ENCODE measurements at regions not wholly inside any gene's neighbourhood (a gene's known extent, or its start where the extent isn't known, plus 50 kb on each side); places are given as distances from the start of the nearest gene placed in this dataset.

DNA sequence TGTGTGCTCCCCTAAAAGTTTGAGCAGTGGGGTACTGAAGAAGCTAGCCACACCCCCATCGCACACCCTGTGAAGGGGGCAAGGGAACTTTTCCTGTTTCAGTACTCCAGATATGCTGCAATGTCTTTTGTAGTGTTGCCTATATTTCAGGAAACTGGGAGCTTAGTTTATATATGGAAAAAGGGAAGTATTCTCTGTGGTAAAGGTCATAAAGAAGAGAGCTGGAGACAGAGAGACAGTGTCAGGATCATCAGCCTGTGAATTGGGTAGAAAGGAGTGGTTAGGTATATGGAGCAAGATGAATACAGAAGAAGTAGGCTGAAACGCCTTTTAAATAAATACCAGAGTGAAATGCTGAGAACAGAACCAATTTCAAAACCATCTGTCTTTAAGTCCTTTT lies 82.2 kb upstream of the C9orf72 start:
- H3K27ac Mint-ChIP-seq, result no peak overlapping the region
- no peak overlapping the region for H3K4me3 Mint-ChIP-seq
- ATAC-seq, result no peak
- DNase-seq, result no peak
- no peaks in the 10 kb centered on the region for H3K27me3 Mint-ChIP-seq
- POLR2A ChIA-PET, result no interaction called here
- no peaks in the 10 kb centered on the region for H3K4me1 Mint-ChIP-seq
- no peaks in the 10 kb centered on the region for H3K36me3 Mint-ChIP-seq
- no peaks in the 10 kb centered on the region for H3K9me3 Mint-ChIP-seq

DNA sequence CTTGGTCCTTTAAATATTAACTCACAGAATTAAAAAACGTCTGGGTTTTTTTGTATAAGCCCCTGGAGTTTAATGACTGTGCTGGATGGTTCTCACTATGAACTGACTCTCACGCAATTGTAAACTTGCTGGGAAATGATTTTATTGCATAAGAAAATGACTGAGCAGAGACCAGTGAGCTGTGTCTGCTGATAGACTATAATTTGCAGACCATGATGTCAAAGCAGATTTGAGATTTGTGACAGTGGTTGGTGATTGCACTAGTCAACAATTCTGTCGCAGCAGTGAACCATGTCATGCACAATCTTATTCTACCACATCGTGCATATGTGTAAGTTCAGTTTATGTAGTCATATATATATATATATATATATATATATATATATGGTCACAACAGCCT lies 85.7 kb upstream of the C9orf72 start:
- Mint-ChIP-seq H3K27me3 (peaks cover 2 to 3% (median 2%) of the 10 kb centered on the region in 5 donors), H3K4me3 (no peak overlapping the region), H3K4me1 (no peaks in the 10 kb centered on the region), H3K36me3 (no peaks in the 10 kb centered on the region), H3K9me3 (no peaks in the 10 kb centered on the region), H3K27ac (no peak overlapping the region)
- DNase-seq (no peak), ATAC-seq (no peak)
- POLR2A ChIA-PET, result no interaction called here

DNA sequence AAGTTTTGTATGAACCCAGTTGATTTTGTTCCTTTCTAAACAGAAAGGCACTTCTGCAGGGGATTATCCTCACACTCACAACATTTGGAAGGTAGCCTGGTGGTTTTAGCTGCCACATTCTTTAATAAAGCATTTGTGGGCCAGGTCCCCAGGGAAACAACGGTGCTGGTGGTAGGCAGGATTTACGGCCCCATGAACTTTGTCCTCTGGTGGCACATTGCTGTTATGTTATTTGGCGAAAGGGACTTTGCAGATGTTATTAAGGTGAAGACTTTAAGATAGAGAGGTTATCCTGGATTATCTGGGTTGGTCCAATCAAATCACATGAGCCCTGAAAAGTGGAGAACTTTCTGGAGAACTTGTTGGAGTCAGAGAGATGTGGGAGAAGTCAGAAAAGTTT lies 86.3 kb upstream of the C9orf72 start:
- Mint-ChIP-seq H3K9me3 (no peaks in the 10 kb centered on the region), H3K4me3 (no peak overlapping the region), H3K27ac (no peak overlapping the region), H3K27me3 (peaks cover 2 to 8% (median 2%) of the 10 kb centered on the region in 5 donors), H3K4me1 (no peaks in the 10 kb centered on the region), H3K36me3 (no peaks in the 10 kb centered on the region)
- ATAC-seq (no peak), DNase-seq (no peak)
- POLR2A ChIA-PET, result no interaction called here

DNA sequence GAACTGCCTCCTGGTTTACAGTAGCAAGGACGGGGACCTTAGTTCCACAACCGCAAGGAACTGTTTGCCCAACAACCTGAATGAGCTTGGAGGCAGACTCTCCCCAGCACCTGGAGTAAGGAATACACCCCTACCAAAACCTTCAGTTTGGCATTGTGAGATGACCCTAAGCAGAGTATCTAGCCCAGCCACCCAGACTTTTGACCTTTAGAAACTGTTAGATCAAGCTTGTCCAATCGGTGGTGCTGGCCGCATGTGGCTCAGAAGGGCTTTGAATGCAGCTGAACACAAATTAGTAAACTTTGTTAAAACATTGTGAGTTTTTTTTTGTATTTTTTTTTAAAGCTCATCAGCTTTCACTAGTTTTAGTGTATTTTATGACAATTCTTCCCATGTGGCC lies 86.9 kb upstream of the C9orf72 start:
- ATAC-seq (no peak), DNase-seq (no peak)
- Mint-ChIP-seq H3K27ac (no peak overlapping the region), H3K36me3 (no peaks in the 10 kb centered on the region), H3K4me3 (no peak overlapping the region), H3K9me3 (no peaks in the 10 kb centered on the region), H3K4me1 (no peaks in the 10 kb centered on the region), H3K27me3 (peaks cover 2 to 14% (median 2%) of the 10 kb centered on the region in 5 donors)
- POLR2A ChIA-PET, result no interaction called here

DNA sequence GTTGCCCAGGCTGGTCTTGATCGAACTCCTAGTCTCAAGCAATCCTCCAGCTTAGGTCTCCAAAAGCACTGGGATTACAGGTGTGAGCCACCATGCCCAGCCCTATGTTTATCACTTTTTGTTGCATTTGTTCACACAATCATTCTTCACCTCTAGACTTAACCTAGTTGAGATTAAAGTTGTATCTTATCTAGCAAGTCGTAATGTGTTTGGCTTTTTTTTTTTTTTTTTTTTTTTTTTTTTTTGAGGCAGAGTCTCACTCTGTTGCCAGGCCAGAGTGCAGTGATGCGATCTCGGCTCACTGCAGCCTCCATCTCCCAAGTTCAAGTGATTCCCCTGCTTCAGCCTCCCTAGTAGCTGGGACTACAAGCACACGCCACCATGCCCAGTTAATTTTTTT lies 90.2 kb upstream of the C9orf72 start:
- POLR2A ChIA-PET, result no interaction called here
- DNase-seq (no peak), ATAC-seq (no peak)
- H3K9me3 Mint-ChIP-seq, result no peaks in the 10 kb centered on the region
- no peak overlapping the region for H3K4me3 Mint-ChIP-seq
- H3K36me3 Mint-ChIP-seq, result no peaks in the 10 kb centered on the region
- no peak overlapping the region for H3K27ac Mint-ChIP-seq
- peaks cover 2 to 20% (median 6%) of the 10 kb centered on the region in 5 donors for H3K27me3 Mint-ChIP-seq
- H3K4me1 Mint-ChIP-seq, result no peaks in the 10 kb centered on the region

DNA sequence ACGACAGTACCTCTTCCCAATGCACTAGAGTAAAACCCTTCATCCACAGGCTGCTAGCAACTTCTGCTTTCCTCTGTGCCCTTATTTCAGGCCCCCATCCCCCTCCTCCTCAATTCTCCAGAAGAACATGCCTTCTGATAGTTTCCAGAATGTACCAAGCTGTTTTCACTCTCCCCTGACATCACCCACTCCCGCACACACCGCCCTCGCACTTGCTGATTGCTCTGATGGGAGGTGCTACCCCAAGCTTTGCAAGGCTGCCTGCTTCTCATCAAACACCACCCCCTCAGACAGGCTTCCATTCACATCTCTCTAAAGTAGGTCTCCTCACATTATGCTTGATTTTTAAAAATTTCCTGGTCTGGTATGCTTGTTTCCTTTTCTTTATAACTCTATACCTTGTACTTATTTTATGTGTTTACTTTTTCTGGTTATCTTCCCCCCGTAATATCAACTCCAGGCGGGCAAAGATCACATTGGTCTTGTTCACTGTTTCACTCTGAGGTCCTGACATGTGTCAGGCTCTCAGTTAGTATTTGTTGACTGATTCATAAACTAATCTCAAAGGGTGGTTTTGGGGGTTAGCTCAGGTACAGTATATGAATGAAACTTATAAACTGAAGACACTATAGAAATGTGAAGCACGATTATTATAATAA lies 91.0 kb upstream of the C9orf72 start:
- no peak overlapping the region for H3K4me3 Mint-ChIP-seq
- H3K4me1 Mint-ChIP-seq, result no peaks in the 10 kb centered on the region
- ATAC-seq (no peak), DNase-seq (no peak)
- H3K27ac Mint-ChIP-seq, result no peak overlapping the region
- H3K27me3 Mint-ChIP-seq, result peaks cover 2 to 20% (median 6%) of the 10 kb centered on the region in 5 donors
- no peaks in the 10 kb centered on the region for H3K9me3 Mint-ChIP-seq
- POLR2A ChIA-PET, result no interaction called here
- no peaks in the 10 kb centered on the region for H3K36me3 Mint-ChIP-seq

DNA sequence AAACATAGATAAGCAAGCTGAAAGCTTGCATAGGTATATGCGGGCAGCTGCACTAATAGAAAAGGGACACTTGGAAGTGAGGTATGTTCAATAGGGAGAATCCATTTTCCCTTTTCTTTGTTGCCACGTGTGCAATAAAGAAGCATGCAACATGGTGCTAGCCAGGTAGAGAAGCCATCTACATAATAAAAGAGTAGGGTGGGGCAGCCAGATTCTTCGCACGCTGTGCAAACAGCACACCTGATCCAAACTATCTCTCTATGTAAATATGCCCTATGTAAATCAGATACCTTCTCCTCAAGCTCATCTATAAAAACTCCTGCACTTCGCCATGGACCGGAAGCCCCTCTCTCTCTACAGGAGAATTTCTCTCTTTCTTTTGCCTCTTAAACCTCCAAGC lies 91.9 kb upstream of the C9orf72 start:
- Mint-ChIP-seq H3K27ac (no peak overlapping the region), H3K4me3 (no peak overlapping the region), H3K9me3 (no peaks in the 10 kb centered on the region), H3K4me1 (no peaks in the 10 kb centered on the region), H3K27me3 (peaks cover 2 to 20% (median 6%) of the 10 kb centered on the region in 5 donors), H3K36me3 (no peaks in the 10 kb centered on the region)
- POLR2A ChIA-PET, result no interaction called here
- no peak for DNase-seq
- no peak for ATAC-seq

DNA sequence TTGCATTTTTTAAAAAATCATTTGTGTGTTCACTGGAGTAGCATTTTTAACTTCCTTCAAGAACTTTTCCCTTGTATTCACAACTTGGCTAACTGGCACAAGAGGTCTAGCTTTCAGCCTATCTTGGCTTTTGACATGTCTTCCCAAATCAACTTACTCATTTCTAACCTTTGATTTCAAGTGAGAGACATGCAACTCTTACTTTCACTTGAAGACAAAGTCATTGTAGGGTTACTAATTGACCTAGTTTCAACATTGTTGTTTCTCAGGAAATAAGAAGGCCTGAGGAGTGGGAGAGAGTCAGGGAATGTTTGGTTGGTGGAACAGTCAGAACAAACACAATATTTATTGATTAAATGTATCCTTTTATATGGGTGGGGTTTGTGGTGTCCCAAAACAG lies 95.0 kb upstream of the C9orf72 start:
- Mint-ChIP-seq H3K4me3 (no peak overlapping the region), H3K4me1 (no peaks in the 10 kb centered on the region)
- POLR2A ChIA-PET, result no interaction called here

DNA sequence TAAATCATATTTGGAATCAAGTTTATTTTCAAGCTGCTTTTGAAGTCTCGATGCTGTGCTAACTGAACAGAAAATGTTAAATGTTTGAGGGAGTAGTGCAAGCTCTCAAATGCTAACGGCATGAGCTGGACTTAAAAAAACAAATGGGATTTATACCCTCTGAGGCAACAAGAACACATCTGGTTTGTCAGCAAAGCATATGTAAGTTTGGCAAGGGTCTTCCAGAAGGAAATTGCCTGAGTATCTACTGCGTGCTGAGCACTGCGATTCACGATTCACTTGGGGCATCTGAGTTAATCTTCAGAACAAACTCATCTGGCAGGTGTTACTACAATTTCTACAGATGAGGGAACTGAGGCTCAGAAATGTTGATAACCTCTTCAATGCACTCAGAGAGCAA lies 98.4 kb upstream of the C9orf72 start:
- no peak for ATAC-seq
- H3K36me3 Mint-ChIP-seq, result no peaks in the 10 kb centered on the region
- H3K9me3 Mint-ChIP-seq, result no peaks in the 10 kb centered on the region
- DNase-seq, result no peak
- POLR2A ChIA-PET, result no interaction called here
- H3K4me1 Mint-ChIP-seq, result no peaks in the 10 kb centered on the region
- H3K4me3 Mint-ChIP-seq, result no peak overlapping the region
- no peak overlapping the region for H3K27ac Mint-ChIP-seq
- H3K27me3 Mint-ChIP-seq, result peaks cover 0 to 13% (median 4%) of the 10 kb centered on the region in 5 donors

More for the DNA sequence above, 95.0 kb upstream of the C9orf72 start:
- Mint-ChIP-seq H3K36me3 (no peaks in the 10 kb centered on the region), H3K27me3 (peaks cover 0 to 20% (median 3%) of the 10 kb centered on the region in 5 donors), H3K9me3 (no peaks in the 10 kb centered on the region), H3K27ac (no peak overlapping the region)
- ATAC-seq (no peak), DNase-seq (no peak)

DNA sequence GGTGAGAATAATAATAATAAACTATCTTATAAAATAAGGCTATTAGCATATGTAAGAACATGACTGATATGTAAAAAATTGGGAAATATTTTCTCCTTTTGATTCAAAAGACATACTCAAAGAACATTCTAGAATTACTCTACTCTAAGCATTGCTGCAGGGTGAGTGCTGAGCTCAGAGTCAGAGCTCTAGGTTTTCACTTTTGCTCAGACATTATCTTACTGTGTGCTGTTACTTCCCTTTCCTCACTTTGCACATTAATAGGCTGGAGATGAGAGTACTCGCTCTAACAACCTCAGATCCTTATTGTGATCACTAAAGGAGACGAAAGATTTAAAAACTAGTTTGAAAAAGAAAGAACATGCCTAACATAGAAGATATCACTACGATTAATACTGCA lies 99.4 kb upstream of the C9orf72 start:
- H3K4me1 Mint-ChIP-seq, result no peaks in the 10 kb centered on the region
- ATAC-seq, result no peak
- POLR2A ChIA-PET, result no interaction called here
- H3K36me3 Mint-ChIP-seq, result no peaks in the 10 kb centered on the region
- H3K27ac Mint-ChIP-seq, result no peak overlapping the region
- H3K9me3 Mint-ChIP-seq, result no peaks in the 10 kb centered on the region
- no peak for DNase-seq
- peaks cover 0 to 13% (median 2%) of the 10 kb centered on the region in 5 donors for H3K27me3 Mint-ChIP-seq
- no peak overlapping the region for H3K4me3 Mint-ChIP-seq

DNA sequence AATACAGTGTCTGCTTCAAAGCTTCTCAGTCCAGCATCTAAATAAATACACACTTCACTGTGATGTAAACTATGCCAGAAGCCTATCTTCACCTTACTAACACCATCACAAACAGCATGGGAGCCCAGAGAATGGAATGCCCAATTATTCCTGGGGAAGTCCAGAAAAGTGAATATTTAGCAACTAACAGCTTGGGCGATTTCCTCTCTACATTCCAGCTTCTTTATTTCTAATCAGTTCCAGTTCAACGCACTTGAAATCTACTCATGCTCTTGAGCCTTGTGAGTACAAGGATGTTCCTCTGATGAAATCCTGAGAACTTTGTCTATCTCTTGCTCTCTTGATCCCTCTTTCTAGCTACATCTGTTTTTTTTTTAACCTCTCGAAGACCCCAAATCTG lies 100.4 kb upstream of the C9orf72 start:
- no peak overlapping the region for H3K27ac Mint-ChIP-seq
- H3K4me1 Mint-ChIP-seq, result no peaks in the 10 kb centered on the region
- no peak overlapping the region for H3K4me3 Mint-ChIP-seq
- H3K36me3 Mint-ChIP-seq, result no peaks in the 10 kb centered on the region
- DNase-seq (no peak), ATAC-seq (no peak)
- peaks cover 0 to 13% (median 2%) of the 10 kb centered on the region in 5 donors for H3K27me3 Mint-ChIP-seq
- no peaks in the 10 kb centered on the region for H3K9me3 Mint-ChIP-seq
- POLR2A ChIA-PET, result no interaction called here

DNA sequence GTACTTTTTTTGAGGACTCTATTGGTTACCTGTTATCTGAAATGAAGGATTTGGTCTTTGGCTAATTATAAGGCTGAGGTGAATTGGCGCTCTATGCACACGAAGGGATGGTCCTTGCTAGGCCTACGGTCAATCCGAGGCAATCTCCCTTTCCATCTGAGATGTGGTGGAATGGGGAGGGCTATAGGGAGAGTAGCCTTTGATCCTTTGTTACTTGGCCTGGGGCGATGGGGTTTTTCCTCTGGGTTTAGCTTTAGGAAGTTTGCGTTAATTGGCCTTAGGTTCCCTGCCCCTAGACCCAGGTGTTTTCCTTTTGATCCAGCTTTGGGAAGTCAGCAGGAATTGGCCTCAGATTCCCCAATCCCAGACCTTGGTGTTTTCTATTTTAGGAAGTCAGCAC lies 102.1 kb upstream of the C9orf72 start:
- POLR2A ChIA-PET, result no interaction called here
- peaks cover 0 to 17% (median 3%) of the 10 kb centered on the region in 5 donors for H3K27me3 Mint-ChIP-seq
- no peaks in the 10 kb centered on the region for H3K4me1 Mint-ChIP-seq
- DNase-seq, result no peak
- no peaks in the 10 kb centered on the region for H3K9me3 Mint-ChIP-seq
- H3K4me3 Mint-ChIP-seq, result no peak overlapping the region
- H3K27ac Mint-ChIP-seq, result no peak overlapping the region
- H3K36me3 Mint-ChIP-seq, result no peaks in the 10 kb centered on the region
- ATAC-seq, result no peak

DNA sequence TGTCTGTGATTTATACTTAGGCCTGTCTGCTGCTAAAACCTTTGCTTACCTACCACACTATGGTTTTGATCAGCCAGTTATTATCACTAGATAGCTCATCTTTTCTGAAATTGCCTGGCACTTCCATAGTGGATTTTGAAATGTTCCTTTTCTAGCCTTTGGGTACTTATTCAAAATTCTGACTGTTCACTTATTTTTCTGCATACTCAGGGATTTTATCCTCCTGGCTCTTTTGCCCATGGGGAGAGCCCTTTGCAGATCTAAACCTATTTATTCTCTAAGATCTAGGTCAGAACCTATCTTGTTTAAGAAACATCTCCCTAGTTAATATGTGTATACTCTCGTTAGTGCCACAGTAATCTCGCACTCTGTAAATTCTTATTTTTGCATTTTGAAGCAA lies 103.5 kb upstream of the C9orf72 start:
- Mint-ChIP-seq H3K4me3 (no peak overlapping the region), H3K4me1 (no peaks in the 10 kb centered on the region), H3K27me3 (peaks cover 0 to 17% (median 3%) of the 10 kb centered on the region in 5 donors), H3K36me3 (no peaks in the 10 kb centered on the region), H3K27ac (no peak overlapping the region), H3K9me3 (no peaks in the 10 kb centered on the region)
- ATAC-seq (no peak), DNase-seq (no peak)
- POLR2A ChIA-PET, result no interaction called here

DNA sequence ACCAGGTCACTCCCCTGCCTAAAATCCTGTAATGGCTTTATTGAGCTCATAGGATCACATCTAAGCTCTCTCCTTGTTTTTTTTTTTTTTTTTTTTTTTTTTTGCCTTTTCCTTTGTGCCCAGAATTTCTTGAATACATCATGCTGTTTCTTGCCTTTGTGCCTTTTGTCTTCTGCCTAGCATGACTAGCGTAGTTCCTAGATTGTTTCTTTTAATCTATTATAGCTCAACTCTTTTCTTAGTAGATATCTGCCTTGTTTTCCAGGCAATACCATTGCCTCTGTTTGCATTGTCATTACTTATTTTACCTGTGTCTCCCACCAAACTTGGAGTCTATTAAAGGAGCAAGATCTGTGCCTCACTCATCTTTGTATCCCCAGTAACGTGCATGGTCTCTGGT lies 106.1 kb upstream of the C9orf72 start:
- Mint-ChIP-seq H3K4me3 (no peak overlapping the region), H3K9me3 (no peaks in the 10 kb centered on the region), H3K27me3 (peaks cover 0 to 12% (median 7%) of the 10 kb centered on the region in 5 donors), H3K27ac (no peak overlapping the region), H3K4me1 (no peaks in the 10 kb centered on the region), H3K36me3 (no peaks in the 10 kb centered on the region)
- ATAC-seq, result no peak
- DNase-seq, result no peak
- POLR2A ChIA-PET, result no interaction called here

Measured in naive thymus-derived CD8-positive, alpha-beta T cell (primary cell).